B cell (primary cell): ENCODE measurements at regions not wholly inside any gene's neighbourhood (a gene's known extent, or its start where the extent isn't known, plus 50 kb on each side); places are given as distances from the start of the nearest gene placed in this dataset.

Source experiments
- ATAC-seq: fragments of 200-7000 bp; cut with Tn5 transposase; one replicate; pipeline ENCODE4 v1.10.0; 2021; ENCODE audit warnings: low read depth, mild to moderate bottlenecking, moderate number of reproducible peaks, moderate library complexity
- CTCF ChIA-PET: fragments of 350-600 bp; sonication (Branson Sonifier 250); formaldehyde crosslinking; loops from one replicate; lab custom pipeline; 2021; ENCODE audit warnings: antibody characterized with exemption, inconsistent platforms; lab: Charles Lee
- POLR2A ChIA-PET: fragments of 350-600 bp; sonication (Branson Sonifier 250); formaldehyde crosslinking; loops from one replicate; lab custom pipeline; 2021; ENCODE audit warnings: antibody characterized with exemption; lab: Charles Lee
- DNase-seq: peaks from one replicate; pipeline ENCODE4 v3.0.0; 2013
- H2AFZ ChIP-seq: 2 replicates; pipeline ENCODE4 v1.6.1; 2012; ENCODE audit warnings: mild to moderate bottlenecking, low read depth, low read length; ENCODE audit not compliant: insufficient read depth, poor library complexity, severe bottlenecking
- H3K27ac ChIP-seq, 2 donors: 1 replicate in 1 of 2; 2 replicates in 1 of 2; pipeline ENCODE4 v1.5.1; 2012 to 2013; ENCODE audit warnings: low read length in 2 of 2, mild to moderate bottlenecking in 2 of 2, moderate library complexity in 1 of 2
- H3K27me3 ChIP-seq, 4 experiments: fragments of 200-600 bp in 1 of 4; sonication (generic) in 1 of 4; replicated peaks in 1 of 4; 1 replicate in 2 of 4; 2 replicates in 2 of 4; pipeline versions ENCODE4 v1.6.1 to v1.7.0; 2013 to 2016; ENCODE audit warnings: low read length in 3 of 4, mild to moderate bottlenecking in 2 of 4, mixed read lengths in 1 of 4, moderate library complexity in 1 of 4; ENCODE audit not compliant: insufficient read depth in 4 of 4, control insufficient read depth in 3 of 4; ENCODE audit errors: control extremely low read depth in 1 of 4
- H3K36me3 ChIP-seq, 2 experiments: replicated peaks in 1 of 2; 1 replicate in 1 of 2; 2 replicates in 1 of 2; pipeline versions ENCODE4 v1.6.1 to v1.7.1; 2013; ENCODE audit warnings: low read length in 1 of 2; ENCODE audit not compliant: insufficient read depth in 2 of 2, control insufficient read depth in 1 of 2; ENCODE audit errors: control extremely low read depth in 1 of 2, extremely low read depth in 1 of 2
- H3K4me1 ChIP-seq, 2 donors: fragments of 200-600 bp in 1 of 2; sonication (generic) in 1 of 2; 1 replicate in 1 of 2; 2 replicates in 1 of 2; pipeline versions ENCODE4 v1.5.1 to v1.6.1; 2013 to 2017; ENCODE audit warnings: low read length in 2 of 2; ENCODE audit not compliant: control insufficient read depth in 2 of 2, insufficient read depth in 2 of 2
- H3K4me2 ChIP-seq: replicated peaks from 2 replicates; pipeline ENCODE3; 2012; ENCODE audit warnings: mild to moderate bottlenecking, low read depth, low read length; ENCODE audit not compliant: poor library complexity, severe bottlenecking
- H3K4me3 ChIP-seq, 5 experiments: fragments of 200-600 bp in 1 of 5; sonication (generic) in 1 of 5; 1 replicate in 3 of 5; 2 replicates in 2 of 5; pipeline versions ENCODE4 v1.5.1 to v1.7.0; 2011 to 2016; ENCODE audit warnings: low read length in 4 of 5, mild to moderate bottlenecking in 4 of 5, low read depth in 2 of 5, control low read depth in 1 of 5, moderate library complexity in 1 of 5; ENCODE audit not compliant: insufficient read depth in 1 of 5; ENCODE audit errors: control extremely low read depth in 1 of 5, extremely low read depth in 1 of 5
- H3K79me2 ChIP-seq: fragments of 200-600 bp; sonication (generic); one replicate; pipeline ENCODE4 v1.6.0; 2016; ENCODE audit warnings: low read length; ENCODE audit not compliant: control insufficient read depth, insufficient read depth
- H3K9ac ChIP-seq: fragments of 200-600 bp; sonication (generic); 2 replicates; pipeline ENCODE4 v1.6.1; 2017; ENCODE audit warnings: mild to moderate bottlenecking, low read length, moderate library complexity
- H3K9me3 ChIP-seq, 3 donors: one replicate each; pipeline versions ENCODE4 v1.6.1 to v1.7.1; 2013; ENCODE audit warnings: low read length in 2 of 3; ENCODE audit not compliant: control insufficient read depth in 2 of 3, insufficient read depth in 1 of 3; ENCODE audit errors: control extremely low read depth in 1 of 3
- H4K20me1 ChIP-seq: 2 replicates; pipeline ENCODE4 v1.6.0; 2012; ENCODE audit warnings: mild to moderate bottlenecking, low read length; ENCODE audit not compliant: insufficient read depth, control insufficient read depth, poor library complexity, severe bottlenecking
- H3K27ac Mint-ChIP-seq: one replicate; pipeline ENCODE4 v1.8.0; 2021; ENCODE audit warnings: mixed read lengths
- H3K27me3 Mint-ChIP-seq: one replicate; pipeline ENCODE4 v1.8.0; 2021; ENCODE audit warnings: mixed read lengths
- H3K4me1 Mint-ChIP-seq: one replicate; pipeline ENCODE4 v1.8.0; 2021; ENCODE audit warnings: mixed read lengths
- H3K4me3 Mint-ChIP-seq: one replicate; pipeline ENCODE4 v1.8.0; 2021; ENCODE audit warnings: mixed read lengths
- H3K9me3 Mint-ChIP-seq: one replicate; pipeline ENCODE4 v1.8.0; 2022; ENCODE audit warnings: mixed read lengths; ENCODE audit not compliant: insufficient read depth
- CTCF ChIP-seq: fragments of 200-600 bp; IDR thresholded peaks from one replicate; pipeline ENCODE4 v1.8.0; 2022; ENCODE audit warnings: antibody characterized with exemption, mild to moderate bottlenecking
- EZH2 ChIP-seq: IDR thresholded peaks from 2 replicates; pipeline ENCODE4 v1.6.1; 2012; ENCODE audit warnings: borderline replicate concordance, low read depth, mild to moderate bottlenecking, moderate library complexity, low read length; ENCODE audit not compliant: insufficient read depth, poor library complexity, severe bottlenecking
- WGBS: methylation state at CpG from one replicate; pipeline ENCODE4 v1.1.5; 2013; ENCODE audit warnings: missing lambda C conversion rate; ENCODE audit not compliant: insufficient coverage; 5-methylcytosine and 5-hydroxymethylcytosine counted together
- intact Hi-C: fragments of 100-400 bp; cut with micrococcal nuclease; formaldehyde crosslinking; loops from one replicate; pipeline ENCODE4 v1.10.0; 2022

- CTCF ChIA-PET, result no interaction called here
- Histone ChIP-seq H3K9ac (no peak overlapping the region), H3K4me3 (no peak overlapping the region), H3K27ac (no peak overlapping the region), H3K27me3 (no peaks in the 10 kb centered on the region), H3K4me1 (no peaks in the 10 kb centered on the region), H3K79me2 (no peaks in the 10 kb centered on the region), H3K36me3 (no peaks in the 10 kb centered on the region), H2AFZ (no peak overlapping the region), H3K4me2 (no peak overlapping the region), H3K9me3 (no peaks in the 10 kb centered on the region), H4K20me1 (no peaks in the 10 kb centered on the region)
- WGBS, result 44% methylated on average over 1 of the region's 3 CpGs
- POLR2A ChIA-PET, result no interaction called here
- ATAC-seq, result no peak
- Mint-ChIP-seq H3K9me3 (peaks cover 3% of the 10 kb centered on the region), H3K27ac (no peak overlapping the region), H3K4me1 (no peaks in the 10 kb centered on the region), H3K27me3 (no peaks in the 10 kb centered on the region), H3K4me3 (no peak overlapping the region)
- DNase-seq, result no peak
- TF ChIP-seq EZH2, result no peak
- no peak for TF ChIP-seq CTCF
- intact Hi-C loops, result no loop called here
These were observed 189.0 kb downstream of the LYPLAL1 start for GRCh38 chr1:219362702-219363101.

DNA sequence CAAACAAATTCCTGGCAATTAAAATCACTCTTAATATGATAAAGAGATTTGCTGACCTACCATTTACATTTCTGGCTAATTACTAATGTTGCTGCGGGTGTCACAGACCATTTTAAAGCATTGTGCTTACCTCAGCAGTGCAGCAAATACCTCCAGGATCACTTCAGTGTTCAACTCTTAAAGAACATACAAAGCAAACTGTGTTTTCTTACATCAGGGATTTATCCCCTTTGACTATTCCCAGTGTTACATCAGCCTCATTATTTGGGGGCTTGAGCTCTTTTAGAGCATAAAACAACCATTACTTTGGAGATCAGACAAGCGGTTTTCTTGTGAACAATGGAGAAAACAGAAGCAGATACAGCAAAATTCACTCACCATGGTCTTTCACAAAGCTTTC is 185.4 kb downstream of the LYPLAL1 start:
- Histone ChIP-seq H2AFZ (no peak overlapping the region), H3K9me3 (no peaks in the 10 kb centered on the region), H3K79me2 (no peaks in the 10 kb centered on the region), H3K36me3 (no peaks in the 10 kb centered on the region), H4K20me1 (no peaks in the 10 kb centered on the region), H3K27me3 (no peaks in the 10 kb centered on the region), H3K4me3 (no peak overlapping the region), H3K27ac (no peak overlapping the region), H3K4me2 (no peak overlapping the region), H3K4me1 (no peaks in the 10 kb centered on the region), H3K9ac (no peak overlapping the region)
- no peaks in the 10 kb centered on the region for H3K4me1 Mint-ChIP-seq
- ChIA-PET POLR2A (no interaction called here), CTCF (no interaction called here)
- ATAC-seq, result no peak
- no peaks in the 10 kb centered on the region for H3K27me3 Mint-ChIP-seq
- no peak overlapping the region for H3K27ac Mint-ChIP-seq
- H3K9me3 Mint-ChIP-seq, result peaks cover 3% of the 10 kb centered on the region
- intact Hi-C loops, result no loop called here
- no peak for DNase-seq
- no CpG with 5 or more reads among the region's 2 CpGs for WGBS
- H3K4me3 Mint-ChIP-seq, result no peak overlapping the region
- TF ChIP-seq CTCF (no peak), EZH2 (no peak)
